ENCODE measurements at regions not wholly inside any gene's neighbourhood (a gene's known extent, or its start where the extent isn't known, plus 50 kb on each side); places are given as distances from the start of the nearest gene placed in this dataset.

GRCh38 chr3:182233405-182233804 lies 521.7 kb downstream of the SOX2 start:
- Mint-ChIP-seq H3K4me1 (no peaks in the 10 kb centered on the region), H3K4me3 (no peak overlapping the region), H3K27ac (no peak overlapping the region), H3K36me3 (no peaks in the 10 kb centered on the region), H3K9me3 (no peaks in the 10 kb centered on the region)
- ATAC-seq = no peak
- no peak for DNase-seq (ENCODE audit: low spot score in 2 of 2)

- H3K36me3 Mint-ChIP-seq = no peaks in the 10 kb centered on the region
- H3K27ac Mint-ChIP-seq = no peak overlapping the region
- no peaks in the 10 kb centered on the region for H3K4me1 Mint-ChIP-seq
- ATAC-seq (no peak), DNase-seq (ENCODE audit: low spot score in 2 of 2) (no peak)
- H3K4me3 Mint-ChIP-seq = no peak overlapping the region
- H3K9me3 Mint-ChIP-seq = no peaks in the 10 kb centered on the region
Measured at GRCh38 chr3:182233957-182234356, 522.2 kb downstream of the SOX2 start.

- no peak for DNase-seq (ENCODE audit: low spot score in 2 of 2)
- Mint-ChIP-seq H3K9me3 (no peaks in the 10 kb centered on the region), H3K4me3 (no peak overlapping the region), H3K36me3 (no peaks in the 10 kb centered on the region), H3K4me1 (no peaks in the 10 kb centered on the region), H3K27ac (no peak overlapping the region)
- ATAC-seq = no peak
Measured at GRCh38 chr3:182234881-182235280, 523.2 kb downstream of the SOX2 start.

GRCh38 chr3:182235504-182235903 lies 523.8 kb downstream of the SOX2 start:
- H3K27ac Mint-ChIP-seq = no peak overlapping the region
- H3K4me1 Mint-ChIP-seq = no peaks in the 10 kb centered on the region
- no peaks in the 10 kb centered on the region for H3K36me3 Mint-ChIP-seq
- no peaks in the 10 kb centered on the region for H3K9me3 Mint-ChIP-seq
- ATAC-seq (no peak), DNase-seq (ENCODE audit: low spot score in 2 of 2) (no peak)
- H3K4me3 Mint-ChIP-seq = no peak overlapping the region

GRCh38 chr3:182238126-182238525 lies 526.4 kb downstream of the SOX2 start:
- Mint-ChIP-seq H3K4me1 (no peaks in the 10 kb centered on the region), H3K9me3 (no peaks in the 10 kb centered on the region), H3K36me3 (no peaks in the 10 kb centered on the region), H3K4me3 (no peak overlapping the region), H3K27ac (no peak overlapping the region)
- DNase-seq (ENCODE audit: low spot score in 2 of 2) (no peak), ATAC-seq (no peak)

GRCh38 chr3:182239316-182239715 lies 527.6 kb downstream of the SOX2 start:
- no peak for DNase-seq (ENCODE audit: low spot score in 2 of 2)

GRCh38 chr3:182240474-182240873 lies 528.7 kb downstream of the SOX2 start:
- DNase-seq (ENCODE audit: low spot score in 2 of 2) = no peak
- peaks cover 4% of the 10 kb centered on the region for H3K9me3 Mint-ChIP-seq
- no peak overlapping the region for H3K4me3 Mint-ChIP-seq
- no peaks in the 10 kb centered on the region for H3K4me1 Mint-ChIP-seq
- no peaks in the 10 kb centered on the region for H3K36me3 Mint-ChIP-seq
- no peak for ATAC-seq
- H3K27ac Mint-ChIP-seq = no peak overlapping the region

More at GRCh38 chr3:182239316-182239715, 527.6 kb downstream of the SOX2 start:
- no peaks in the 10 kb centered on the region for H3K4me1 Mint-ChIP-seq
- no peak overlapping the region for H3K27ac Mint-ChIP-seq
- no peak for ATAC-seq
- H3K36me3 Mint-ChIP-seq = no peaks in the 10 kb centered on the region
- no peaks in the 10 kb centered on the region for H3K9me3 Mint-ChIP-seq
- H3K4me3 Mint-ChIP-seq = no peak overlapping the region

GRCh38 chr3:182241196-182241765 lies 529.6 kb downstream of the SOX2 start:
- DNase-seq (ENCODE audit: low spot score in 2 of 2) = no peak
- Mint-ChIP-seq H3K4me1 (no peaks in the 10 kb centered on the region), H3K36me3 (no peaks in the 10 kb centered on the region), H3K9me3 (peaks cover 4% of the 10 kb centered on the region), H3K27ac (no peak overlapping the region), H3K4me3 (no peak overlapping the region)
- no peak for ATAC-seq

- ATAC-seq (no peak), DNase-seq (ENCODE audit: low spot score in 2 of 2) (no peak)
- Mint-ChIP-seq H3K4me1 (no peaks in the 10 kb centered on the region), H3K4me3 (no peak overlapping the region), H3K36me3 (no peaks in the 10 kb centered on the region), H3K9me3 (peaks cover 4% of the 10 kb centered on the region), H3K27ac (no peak overlapping the region)
Measured at GRCh38 chr3:182241766-182242488, 530.2 kb downstream of the SOX2 start.

GRCh38 chr3:182242489-182242942 lies 530.8 kb downstream of the SOX2 start:
- Mint-ChIP-seq H3K4me3 (no peak overlapping the region), H3K36me3 (no peaks in the 10 kb centered on the region), H3K4me1 (no peaks in the 10 kb centered on the region), H3K9me3 (peaks cover 4% of the 10 kb centered on the region), H3K27ac (no peak overlapping the region)
- DNase-seq (ENCODE audit: low spot score in 2 of 2) = no peak
- ATAC-seq = no peak

- no peak for DNase-seq (ENCODE audit: low spot score in 2 of 2)
- Mint-ChIP-seq H3K4me3 (no peak overlapping the region), H3K4me1 (no peaks in the 10 kb centered on the region), H3K9me3 (peaks cover 4% of the 10 kb centered on the region), H3K27ac (no peak overlapping the region), H3K36me3 (no peaks in the 10 kb centered on the region)
- ATAC-seq = no peak
Measured at GRCh38 chr3:182243625-182244024, 531.9 kb downstream of the SOX2 start.

GRCh38 chr3:182244222-182244971 lies 532.7 kb downstream of the SOX2 start:
- Mint-ChIP-seq H3K36me3 (no peaks in the 10 kb centered on the region), H3K4me1 (no peaks in the 10 kb centered on the region), H3K4me3 (no peak overlapping the region), H3K27ac (no peak overlapping the region), H3K9me3 (peaks cover 4% of the 10 kb centered on the region)
- ATAC-seq (no peak), DNase-seq (ENCODE audit: low spot score in 2 of 2) (no peak)

GRCh38 chr3:182245059-182245458 lies 533.3 kb downstream of the SOX2 start:
- Mint-ChIP-seq H3K4me3 (no peak overlapping the region), H3K4me1 (no peaks in the 10 kb centered on the region)
- no peak for ATAC-seq

GRCh38 chr3:182246870-182247269 lies 535.1 kb downstream of the SOX2 start:
- Mint-ChIP-seq H3K4me3 (no peak overlapping the region), H3K9me3 (peaks cover 4% of the 10 kb centered on the region), H3K4me1 (no peaks in the 10 kb centered on the region), H3K27ac (no peak overlapping the region), H3K36me3 (no peaks in the 10 kb centered on the region)
- no peak for ATAC-seq
- DNase-seq (ENCODE audit: low spot score in 2 of 2) = no peak

More at GRCh38 chr3:182245059-182245458, 533.3 kb downstream of the SOX2 start:
- DNase-seq (ENCODE audit: low spot score in 2 of 2) = no peak
- H3K36me3 Mint-ChIP-seq = no peaks in the 10 kb centered on the region
- no peak overlapping the region for H3K27ac Mint-ChIP-seq
- peaks cover 4% of the 10 kb centered on the region for H3K9me3 Mint-ChIP-seq

GRCh38 chr3:182248349-182248880 lies 536.7 kb downstream of the SOX2 start:
- Mint-ChIP-seq H3K36me3 (no peaks in the 10 kb centered on the region), H3K27ac (no peak overlapping the region)
- ATAC-seq = no peak

More at GRCh38 chr3:182248349-182248880, 536.7 kb downstream of the SOX2 start:
- Mint-ChIP-seq H3K9me3 (peaks cover 4% of the 10 kb centered on the region), H3K4me3 (no peak overlapping the region), H3K4me1 (no peaks in the 10 kb centered on the region)
- DNase-seq (ENCODE audit: low spot score in 2 of 2) = no peak
